GM23248 (cell line): ENCODE measurements at regions not wholly inside any gene's neighbourhood (a gene's known extent, or its start where the extent isn't known, plus 50 kb on each side); places are given as distances from the start of the nearest gene placed in this dataset.

Source experiments
- DNase-seq: peaks from one replicate; pipeline ENCODE4 v3.0.0-alpha.2; 2015
- H2AFZ ChIP-seq: fragments of 200-600 bp; sonication (generic); 2 replicates; pipeline ENCODE4 v1.6.1; 2016; ENCODE audit warnings: antibody characterized with exemption
- H3F3A ChIP-seq: fragments of 200-600 bp; sonication (generic); 2 replicates; pipeline ENCODE4 v1.6.1; 2016; ENCODE audit warnings: mild to moderate bottlenecking, antibody characterized with exemption, mixed run types; ENCODE audit not compliant: insufficient read depth
- H3K27ac ChIP-seq: fragments of 200-600 bp; sonication (generic); 2 replicates; pipeline ENCODE4 v1.5.1; 2016; ENCODE audit warnings: mild to moderate bottlenecking
- H3K27me3 ChIP-seq: fragments of 200-600 bp; sonication (generic); replicated peaks from 2 replicates; pipeline ENCODE4 v1.6.1; 2016; ENCODE audit warnings: mild to moderate bottlenecking; ENCODE audit not compliant: insufficient read depth
- H3K36me3 ChIP-seq: fragments of 200-600 bp; sonication (generic); 2 replicates; pipeline ENCODE4 v1.6.1; 2016; ENCODE audit warnings: low read depth, mild to moderate bottlenecking
- H3K4me1 ChIP-seq: fragments of 200-600 bp; sonication (generic); 2 replicates; pipeline ENCODE4 v1.6.1; 2016; ENCODE audit warnings: mild to moderate bottlenecking; ENCODE audit not compliant: insufficient read depth
- H3K4me2 ChIP-seq: fragments of 200-600 bp; sonication (generic); one replicate; pipeline ENCODE4 v1.6.1; 2016; ENCODE audit warnings: mild to moderate bottlenecking; ENCODE audit not compliant: unreplicated experiment
- H3K4me3 ChIP-seq: fragments of 200-600 bp; sonication (generic); 2 replicates; pipeline ENCODE4 v1.5.1; 2016; ENCODE audit warnings: mild to moderate bottlenecking
- H3K79me2 ChIP-seq: fragments of 200-600 bp; sonication (generic); 2 replicates; pipeline ENCODE4 v1.6.1; 2016; ENCODE audit warnings: mild to moderate bottlenecking; ENCODE audit not compliant: insufficient read depth
- H3K9ac ChIP-seq: fragments of 200-600 bp; sonication (generic); 2 replicates; pipeline ENCODE4 v1.6.1; 2016; ENCODE audit warnings: mild to moderate bottlenecking
- H3K9me2 ChIP-seq: fragments of 200-600 bp; sonication (generic); 2 replicates; pipeline ENCODE4 v1.6.1; 2016; ENCODE audit warnings: mixed run types, mild to moderate bottlenecking, moderate library complexity; ENCODE audit not compliant: insufficient read depth
- H3K9me3 ChIP-seq: fragments of 200-600 bp; sonication (generic); one replicate; pipeline ENCODE4 v1.6.1; 2017; ENCODE audit warnings: low read depth
- H4K20me1 ChIP-seq: fragments of 200-600 bp; sonication (generic); 2 replicates; pipeline ENCODE4 v1.6.0; 2016; ENCODE audit not compliant: insufficient read depth
- EZH2 ChIP-seq: fragments of 200-600 bp; sonication (generic); IDR thresholded peaks from 2 replicates; pipeline ENCODE4 v1.6.1; 2018; ENCODE audit warnings: antibody characterized with exemption, mild to moderate bottlenecking; ENCODE audit not compliant: insufficient read depth, poor library complexity, severe bottlenecking
- EZH2phosphoT487 ChIP-seq: fragments of 200-600 bp; sonication (generic); IDR thresholded peaks from 2 replicates; pipeline ENCODE4 v1.6.1; 2018; ENCODE audit warnings: antibody characterized with exemption, moderate library complexity, mild to moderate bottlenecking, low read depth; ENCODE audit not compliant: insufficient read depth
- WGBS, 2 experiments: methylation state at CpG; one replicate each; pipeline ENCODE4 v1.1.6; 2015 to 2017; ENCODE audit warnings: low lambda C conversion rate in 2 of 2, low coverage in 1 of 2; ENCODE audit errors: missing lambda C conversion rate in 2 of 2; 5-methylcytosine and 5-hydroxymethylcytosine counted together
- in situ Hi-C: fragments of 300-500 bp; cut with MboI; formaldehyde crosslinking; loops from 2 replicates; pipeline ENCODE4 v1.15.0; 2020

GRCh38 chr20:16124911-16125776, 448.1 kb downstream of the KIF16B start:
- Histone ChIP-seq H2AFZ (no peak overlapping the region), H3K9me2 (no peaks in the 10 kb centered on the region), H3K9ac (no peak overlapping the region), H3K4me1 (no peaks in the 10 kb centered on the region), H3K27ac (no peak overlapping the region), H3K79me2 (no peaks in the 10 kb centered on the region), H3F3A (no peaks in the 10 kb centered on the region), H3K4me3 (no peak overlapping the region), H3K27me3 (no peaks in the 10 kb centered on the region), H4K20me1 (no peaks in the 10 kb centered on the region), H3K9me3 (no peaks in the 10 kb centered on the region), H3K4me2 (no peak overlapping the region), H3K36me3 (no peaks in the 10 kb centered on the region)
- TF ChIP-seq EZH2, result no peak
- TF ChIP-seq EZH2phosphoT487, result no peak
- in situ Hi-C loops, result no loop called here
- WGBS, 2 experiments, result 18 to 19% methylated on average over 9 of the region's 9 CpGs
- DNase-seq, result no peak

- no peak for DNase-seq
- Histone ChIP-seq H3K9ac (no peak overlapping the region), H3K4me1 (no peaks in the 10 kb centered on the region), H3K4me3 (no peak overlapping the region), H3K4me2 (no peak overlapping the region), H3K36me3 (no peaks in the 10 kb centered on the region), H3K9me3 (no peaks in the 10 kb centered on the region), H3K79me2 (no peaks in the 10 kb centered on the region), H3K27me3 (no peaks in the 10 kb centered on the region), H3F3A (no peaks in the 10 kb centered on the region), H3K9me2 (no peaks in the 10 kb centered on the region), H2AFZ (no peak overlapping the region), H3K27ac (no peak overlapping the region), H4K20me1 (no peaks in the 10 kb centered on the region)
- TF ChIP-seq EZH2phosphoT487 (no peak), EZH2 (no peak)
- in situ Hi-C loops, result no loop called here
- WGBS, 2 experiments, result 12% methylated on average over 2 of the region's 2 CpGs
These were observed 448.8 kb downstream of the KIF16B start for GRCh38 chr20:16124491-16124890.

DNA sequence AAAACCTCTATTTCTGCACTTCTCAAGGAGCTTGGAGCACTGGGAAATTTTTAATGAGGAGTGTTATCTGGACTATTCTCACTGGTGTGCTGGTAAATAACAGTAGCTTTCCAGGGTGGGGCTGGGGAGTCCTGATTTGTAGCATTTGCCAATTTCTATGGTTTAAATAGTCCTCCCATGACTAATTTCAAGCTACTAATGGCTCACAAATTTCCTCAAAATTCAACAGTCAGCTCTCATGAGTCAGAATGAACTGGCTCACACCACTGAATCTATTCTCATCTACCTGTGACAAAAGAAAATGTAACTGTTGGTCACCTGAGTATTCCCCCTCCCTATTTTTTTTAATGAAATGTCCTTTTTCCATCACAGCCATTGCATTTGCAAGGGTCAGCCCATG, 449.6 kb downstream of the KIF16B start:
- in situ Hi-C loops, result no loop called here
- no peak for TF ChIP-seq EZH2phosphoT487
- TF ChIP-seq EZH2, result no peak
- Histone ChIP-seq H3K4me2 (no peak overlapping the region), H4K20me1 (no peaks in the 10 kb centered on the region), H3K9me2 (no peaks in the 10 kb centered on the region), H3F3A (no peaks in the 10 kb centered on the region), H3K9ac (no peak overlapping the region), H3K36me3 (no peaks in the 10 kb centered on the region), H3K4me1 (no peaks in the 10 kb centered on the region), H3K9me3 (no peaks in the 10 kb centered on the region), H3K79me2 (no peaks in the 10 kb centered on the region), H3K4me3 (no peak overlapping the region), H3K27me3 (no peaks in the 10 kb centered on the region), H2AFZ (no peak overlapping the region), H3K27ac (no peak overlapping the region)
- DNase-seq, result peak; percentile 11

DNA sequence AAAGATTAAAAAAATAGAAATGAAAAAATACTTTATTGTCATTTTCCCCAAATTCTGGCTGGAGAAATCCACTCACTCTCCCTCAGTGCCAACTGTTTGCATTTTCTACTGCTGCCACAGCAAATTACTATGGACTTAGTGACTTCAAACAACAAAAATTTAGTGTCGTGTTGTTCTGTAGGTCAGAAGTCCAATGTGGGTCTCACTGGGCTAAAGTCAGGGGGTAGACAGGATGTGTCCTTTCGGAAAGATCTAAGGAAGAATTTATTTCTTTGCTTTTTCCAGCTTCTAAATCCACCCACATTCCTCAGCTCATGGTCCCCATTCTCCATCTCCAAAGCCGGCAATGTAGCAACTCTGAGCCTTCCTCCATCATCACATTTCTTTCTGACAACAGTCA, 453.3 kb downstream of the KIF16B start:
- H3F3A ChIP-seq, result no peaks in the 10 kb centered on the region
- no peak overlapping the region for H3K4me2 ChIP-seq
- H3K4me1 ChIP-seq, result no peaks in the 10 kb centered on the region
- in situ Hi-C loops, result no loop called here
- H4K20me1 ChIP-seq, result no peaks in the 10 kb centered on the region
- H3K9me2 ChIP-seq, result no peaks in the 10 kb centered on the region
- WGBS, 2 experiments, result 19 to 34% methylated on average over 3 of the region's 3 CpGs
- no peaks in the 10 kb centered on the region for H3K27me3 ChIP-seq
- H3K9ac ChIP-seq, result no peak overlapping the region
- H3K79me2 ChIP-seq, result no peaks in the 10 kb centered on the region
- H3K4me3 ChIP-seq, result no peak overlapping the region
- H3K36me3 ChIP-seq, result no peaks in the 10 kb centered on the region
- TF ChIP-seq EZH2phosphoT487 (no peak), EZH2 (no peak)
- no peak for DNase-seq
- no peak overlapping the region for H3K27ac ChIP-seq
- H2AFZ ChIP-seq, result no peak overlapping the region
- no peaks in the 10 kb centered on the region for H3K9me3 ChIP-seq
